ENCODE measurements at regions not wholly inside any gene's neighbourhood (a gene's known extent, or its start where the extent isn't known, plus 50 kb on each side); places are given as distances from the start of the nearest gene placed in this dataset.

GRCh38 chr13:21987793-21988192 is 316.9 kb downstream of the FGF9 start (continued):
- TF ChIP-seq ZMIZ1 (IDR thresholded peaks at IDR 0.05; ENCODE audit: low read depth in 2 of 2, low read length in 2 of 2) (peak in 1 of 2 experiments; percentile 81; a peak in 2 of 4 replicates), GTF2F1 (IDR thresholded peaks at IDR 0.05; ENCODE audit: low read depth, low read length) (no peak), ZNF277 (CRISPR knock-in tag; IDR thresholded peaks at IDR 0.05; ENCODE audit: borderline replicate concordance) (no peak), ZBTB17 (CRISPR knock-in tag; IDR thresholded peaks at IDR 0.05) (no peak), CUX1 (CRISPR knock-in tag; IDR thresholded peaks at IDR 0.05) (no peak), ZNF23 (CRISPR knock-in tag; IDR thresholded peaks at IDR 0.05) (no peak), BCOR (IDR thresholded peaks at IDR 0.05) (peak; percentile 69), ZNF551 (CRISPR knock-in tag; IDR thresholded peaks at IDR 0.05) (no peak)
